Naive thymus-derived CD4-positive, alpha-beta T cell (primary cell): ENCODE measurements at regions not wholly inside any gene's neighbourhood (a gene's known extent, or its start where the extent isn't known, plus 50 kb on each side); places are given as distances from the start of the nearest gene placed in this dataset.
A peak's percentile ranks its signal among the peaks of the same experiment; 100 is the strongest.

Experiments used
- ATAC-seq: fragments of 150-1000 bp; cut with Tn5 transposase; 2 replicates; pipeline ENCODE4 v1.10.0; 2021; ENCODE audit warnings: mild to moderate bottlenecking, moderate library complexity
- CTCF ChIA-PET: fragments of 350-600 bp; sonication (Branson Sonifier 250); formaldehyde crosslinking; loops from one replicate; lab custom pipeline; 2021; ENCODE audit warnings: antibody characterized with exemption; lab: Charles Lee
- POLR2A ChIA-PET: fragments of 350-600 bp; sonication (Branson Sonifier 250); formaldehyde crosslinking; loops from one replicate; lab custom pipeline; 2021; ENCODE audit warnings: antibody characterized with exemption, inconsistent platforms; lab: Charles Lee
- DNase-seq, 9 donors: peaks; one replicate each; pipeline versions ENCODE4 v3.0.0 to v3.0.0-alpha.2; 2020 to 2022; ENCODE audit warnings: mixed read lengths in 1 of 9
- H3K27ac ChIP-seq: one replicate; pipeline ENCODE4 v1.7.0; 2013; ENCODE audit warnings: mild to moderate bottlenecking, low read depth, low read length, moderate library complexity
- H3K27me3 ChIP-seq, 2 donors: one replicate each; pipeline ENCODE4 v1.7.0; 2013; ENCODE audit warnings: low read length in 2 of 2, mild to moderate bottlenecking in 2 of 2, moderate library complexity in 2 of 2; ENCODE audit not compliant: control insufficient read depth in 2 of 2, insufficient read depth in 2 of 2
- H3K36me3 ChIP-seq, 3 experiments: 1 replicate in 2 of 3; 2 replicates in 1 of 3; pipeline ENCODE4 v1.7.0; 2013; ENCODE audit warnings: low read length in 3 of 3, mild to moderate bottlenecking in 3 of 3, moderate library complexity in 1 of 3; ENCODE audit not compliant: insufficient read depth in 3 of 3, control insufficient read depth in 2 of 3
- H3K4me1 ChIP-seq, 2 donors: one replicate each; pipeline ENCODE4 v1.7.0; 2013; ENCODE audit warnings: low read length in 2 of 2, mild to moderate bottlenecking in 2 of 2, moderate library complexity in 1 of 2; ENCODE audit not compliant: control insufficient read depth in 2 of 2, insufficient read depth in 2 of 2
- H3K4me3 ChIP-seq: 2 replicates; pipeline ENCODE4 v1.7.0; 2013; ENCODE audit warnings: mild to moderate bottlenecking, low read length
- H3K9me3 ChIP-seq, 3 experiments: 1 replicate in 2 of 3; 2 replicates in 1 of 3; pipeline ENCODE4 v1.7.0; 2013; ENCODE audit warnings: low read length in 3 of 3; ENCODE audit not compliant: control insufficient read depth in 2 of 3
- H3K27ac Mint-ChIP-seq, 9 donors: one replicate each; pipeline ENCODE4 v1.8.0; 2020 to 2022; ENCODE audit warnings: mixed read lengths in 9 of 9, mild to moderate bottlenecking in 8 of 9, moderate library complexity in 5 of 9, inconsistent platforms in 2 of 9
- H3K27me3 Mint-ChIP-seq, 5 donors: one replicate each; pipeline ENCODE4 v1.8.0; 2021 to 2022; ENCODE audit warnings: mixed read lengths in 5 of 5, mild to moderate bottlenecking in 1 of 5
- H3K36me3 Mint-ChIP-seq, 5 donors: one replicate each; pipeline ENCODE4 v1.8.0; 2020 to 2022; ENCODE audit warnings: mixed read lengths in 5 of 5, mild to moderate bottlenecking in 3 of 5, inconsistent platforms in 1 of 5
- H3K4me1 Mint-ChIP-seq, 7 donors: one replicate each; pipeline ENCODE4 v1.8.0; 2020 to 2022; ENCODE audit warnings: mixed read lengths in 7 of 7, mild to moderate bottlenecking in 3 of 7, inconsistent platforms in 1 of 7
- H3K4me3 Mint-ChIP-seq, 10 donors: one replicate each; pipeline ENCODE4 v1.8.0; 2020 to 2022; ENCODE audit warnings: mild to moderate bottlenecking in 10 of 10, mixed read lengths in 10 of 10, moderate library complexity in 6 of 10, inconsistent platforms in 2 of 10
- H3K9me3 Mint-ChIP-seq, 11 donors: one replicate each; pipeline ENCODE4 v1.8.0; 2020 to 2022; ENCODE audit warnings: mixed read lengths in 11 of 11, mild to moderate bottlenecking in 4 of 11, inconsistent platforms in 1 of 11, moderate library complexity in 1 of 11
- intact Hi-C, 2 donors: fragments of 100-400 bp; cut with micrococcal nuclease; formaldehyde crosslinking; loops; one replicate each; pipeline ENCODE4 v1.15.1; 2023

DNA sequence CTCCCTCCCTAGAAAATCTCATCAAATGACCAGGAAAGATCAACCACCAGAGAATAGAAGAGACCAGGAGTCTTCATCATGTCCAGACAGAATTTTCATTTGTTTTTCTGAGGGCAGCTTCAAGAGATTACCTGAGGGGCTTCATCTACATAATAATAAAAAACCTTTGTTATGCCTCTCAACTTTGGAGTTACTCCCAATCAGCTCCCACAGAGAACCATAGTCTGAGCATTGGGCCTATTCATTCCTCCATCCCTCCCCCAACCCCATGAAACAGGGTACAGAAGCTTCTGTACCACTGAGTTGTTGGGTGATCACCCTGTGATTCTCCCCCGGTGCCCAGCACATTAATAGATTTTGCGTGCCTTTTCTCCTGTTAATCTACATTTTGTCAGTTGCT lies 53.3 kb upstream of the PRRC2C start:
- peaks cover 4 to 11% (median 6%) of the 10 kb centered on the region in 5 donors for H3K27me3 Mint-ChIP-seq
- intact Hi-C loops, result no loop called here
- no peak overlapping the region for H3K4me3 Mint-ChIP-seq
- H3K27ac ChIP-seq, result no peak overlapping the region
- H3K4me1 Mint-ChIP-seq, result peaks cover 10 to 24% (median 19%) of the 10 kb centered on the region in 7 donors
- no peaks in the 10 kb centered on the region for H3K27me3 ChIP-seq
- no peaks in the 10 kb centered on the region for H3K9me3 ChIP-seq
- no peak overlapping the region for H3K4me3 ChIP-seq
- H3K36me3 ChIP-seq, result no peaks in the 10 kb centered on the region
- no peaks in the 10 kb centered on the region for H3K4me1 ChIP-seq
- H3K36me3 Mint-ChIP-seq, result peaks cover 0 to 8% (median 0%) of the 10 kb centered on the region in 5 donors
- H3K27ac Mint-ChIP-seq, result no peak overlapping the region
- ATAC-seq (no peak), DNase-seq (no peak)
- ChIA-PET POLR2A (no interaction called here), CTCF (no interaction called here)
- H3K9me3 Mint-ChIP-seq, result peaks cover 0 to 18% (median 9%) of the 10 kb centered on the region in 11 donors

DNA sequence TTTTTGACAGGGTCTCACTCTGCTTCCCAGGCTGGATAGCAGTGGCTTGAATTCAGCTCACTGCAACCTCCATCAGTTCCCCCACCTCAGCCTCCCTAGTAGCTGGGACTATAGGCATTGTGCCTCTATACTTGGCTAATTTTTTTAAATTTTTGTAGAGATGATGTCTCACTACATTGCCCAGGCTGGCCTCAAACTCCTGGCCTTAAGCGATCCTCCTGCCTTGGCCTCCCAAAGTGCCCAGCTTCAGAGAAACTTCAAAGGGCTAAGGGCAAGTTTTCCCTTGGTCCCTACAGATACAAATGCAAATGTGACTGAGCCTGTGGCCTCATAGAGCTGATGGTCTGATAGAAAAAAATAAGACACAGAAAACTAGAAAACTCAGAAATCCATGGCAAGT lies 52.9 kb upstream of the PRRC2C start:
- Mint-ChIP-seq H3K27me3 (peaks cover 4 to 11% (median 6%) of the 10 kb centered on the region in 5 donors), H3K27ac (peak overlapping the region in 1 of 9 donors; percentile 7), H3K4me3 (no peak overlapping the region), H3K36me3 (peaks cover 0 to 8% (median 0%) of the 10 kb centered on the region in 5 donors), H3K4me1 (peaks cover 10 to 24% (median 19%) of the 10 kb centered on the region in 7 donors), H3K9me3 (peaks cover 0 to 18% (median 9%) of the 10 kb centered on the region in 11 donors)
- ATAC-seq, result no peak
- DNase-seq, result no peak
- no peak overlapping the region for H3K4me3 ChIP-seq
- H3K4me1 ChIP-seq, result no peaks in the 10 kb centered on the region
- H3K36me3 ChIP-seq, result no peaks in the 10 kb centered on the region
- intact Hi-C loops, result no loop called here
- no peak overlapping the region for H3K27ac ChIP-seq
- POLR2A ChIA-PET, result no interaction called here
- H3K27me3 ChIP-seq, result no peaks in the 10 kb centered on the region
- no peaks in the 10 kb centered on the region for H3K9me3 ChIP-seq
- CTCF ChIA-PET, result no interaction called here

DNA sequence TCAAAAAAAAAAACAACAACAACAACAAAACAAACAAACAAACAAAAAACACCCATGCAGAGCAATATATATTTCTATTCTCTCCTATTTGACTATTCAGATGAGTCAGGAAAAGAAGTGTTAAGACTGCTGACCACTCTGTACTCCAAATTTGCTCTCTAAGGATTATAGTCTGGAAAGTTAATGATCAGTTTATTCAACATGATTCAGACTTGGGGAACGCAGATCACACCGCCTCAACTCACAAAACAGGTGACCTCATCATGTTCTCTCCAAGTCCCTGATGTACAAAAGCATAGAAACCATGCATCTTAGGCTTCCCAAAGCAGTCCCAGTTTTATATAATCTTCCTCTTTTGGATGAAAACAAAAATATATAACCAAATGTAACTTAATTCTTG lies 51.9 kb upstream of the PRRC2C start:
- CTCF ChIA-PET, result no interaction called here

DNA sequence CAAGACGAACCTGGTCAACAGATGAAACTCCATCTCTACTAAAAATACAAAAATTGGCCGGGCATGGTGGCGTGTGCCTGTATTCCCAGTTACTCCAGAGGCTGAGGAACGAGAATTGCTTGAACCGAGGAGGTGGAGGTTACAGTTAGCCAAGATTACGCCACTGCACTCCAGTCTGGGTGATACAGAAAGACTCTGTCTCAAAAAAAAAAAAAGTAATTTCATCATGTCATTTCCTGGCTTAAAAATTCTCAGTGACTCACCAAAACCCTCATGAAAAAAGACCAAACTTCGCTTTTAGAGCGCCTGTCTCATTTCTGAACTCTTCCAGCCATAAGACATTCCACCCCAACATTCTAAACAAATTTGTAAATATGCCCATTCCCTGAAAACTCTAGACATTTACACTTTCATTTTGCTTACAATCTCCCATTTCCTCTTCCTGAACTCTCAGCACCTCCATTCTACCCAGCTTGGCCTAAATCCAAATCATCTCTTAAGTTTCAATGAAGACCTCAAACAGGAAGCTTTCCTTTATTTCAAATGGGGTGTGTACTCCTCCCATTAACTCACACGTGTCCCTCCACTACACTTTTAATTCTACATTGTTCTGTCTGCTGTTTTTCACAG lies 50.5 kb upstream of the PRRC2C start:
- Mint-ChIP-seq H3K27ac (peak overlapping the region; percentile 43 to 86 (median 78)), H3K27me3 (peaks cover 0 to 6% (median 2%) of the 10 kb centered on the region in 5 donors), H3K4me1 (peaks cover 10 to 24% (median 19%) of the 10 kb centered on the region in 7 donors), H3K4me3 (peak overlapping the region; percentile 22 to 77 (median 74)), H3K36me3 (peaks cover 0 to 5% (median 0%) of the 10 kb centered on the region in 5 donors), H3K9me3 (peaks cover 0 to 7% (median 1%) of the 10 kb centered on the region in 11 donors)
- H3K36me3 ChIP-seq, result no peaks in the 10 kb centered on the region
- DNase-seq, result peak in 7 of 9 donors; percentile 1 to 30 (median 11)
- no peak overlapping the region for H3K27ac ChIP-seq
- ChIA-PET CTCF (no interaction called here), POLR2A (no interaction called here)
- H3K4me1 ChIP-seq, result no peaks in the 10 kb centered on the region
- no peaks in the 10 kb centered on the region for H3K9me3 ChIP-seq
- no peak overlapping the region for H3K4me3 ChIP-seq
- intact Hi-C loops, result loop anchor here in 1 of 2 donors (1.0 to 2.0 kb wide), 3 partner anchors 15 to 120 kb away; partner anchors contain the start of genes FMO4 and PRRC2C
- H3K27me3 ChIP-seq, result no peaks in the 10 kb centered on the region
- ATAC-seq, result peak; percentile 54

More for the DNA sequence above, 51.9 kb upstream of the PRRC2C start:
- Histone ChIP-seq H3K4me1 (no peaks in the 10 kb centered on the region), H3K9me3 (no peaks in the 10 kb centered on the region), H3K36me3 (no peaks in the 10 kb centered on the region), H3K27me3 (no peaks in the 10 kb centered on the region), H3K27ac (no peak overlapping the region), H3K4me3 (no peak overlapping the region)
- intact Hi-C loops, result no loop called here
- no peak for DNase-seq
- Mint-ChIP-seq H3K4me3 (no peak overlapping the region), H3K27ac (peak overlapping the region in 1 of 9 donors; percentile 48), H3K4me1 (peaks cover 10 to 24% (median 19%) of the 10 kb centered on the region in 7 donors), H3K36me3 (peaks cover 0 to 8% (median 0%) of the 10 kb centered on the region in 5 donors), H3K27me3 (peaks cover 3 to 11% (median 5%) of the 10 kb centered on the region in 5 donors), H3K9me3 (peaks cover 0 to 18% (median 9%) of the 10 kb centered on the region in 11 donors)
- no peak for ATAC-seq
- POLR2A ChIA-PET, result no interaction called here
